ENCODE measurements at regions not wholly inside any gene's neighbourhood (a gene's known extent, or its start where the extent isn't known, plus 50 kb on each side); places are given as distances from the start of the nearest gene placed in this dataset.

- FAIRE-seq (no peak), ATAC-seq (no peak), DNase-seq (ENCODE audit: low spot score) (no peak)
- TF ChIP-seq GATAD1 (CRISPR knock-in tag; IDR thresholded peaks at IDR 0.05) (no peak), ZNF766 (CRISPR knock-in tag; IDR thresholded peaks at IDR 0.05; ENCODE audit: borderline replicate concordance) (no peak), SRSF9 (IDR thresholded peaks at IDR 0.05; ENCODE audit: borderline replicate concordance, insufficient read depth, low read depth, low read length, poor library complexity, severe bottlenecking) (no peak), ZBTB42 (CRISPR knock-in tag; IDR thresholded peaks at IDR 0.05) (no peak), ZNF205 (CRISPR knock-in tag; IDR thresholded peaks at IDR 0.05) (no peak)
- TF ChIP-seq, protein P1, sequence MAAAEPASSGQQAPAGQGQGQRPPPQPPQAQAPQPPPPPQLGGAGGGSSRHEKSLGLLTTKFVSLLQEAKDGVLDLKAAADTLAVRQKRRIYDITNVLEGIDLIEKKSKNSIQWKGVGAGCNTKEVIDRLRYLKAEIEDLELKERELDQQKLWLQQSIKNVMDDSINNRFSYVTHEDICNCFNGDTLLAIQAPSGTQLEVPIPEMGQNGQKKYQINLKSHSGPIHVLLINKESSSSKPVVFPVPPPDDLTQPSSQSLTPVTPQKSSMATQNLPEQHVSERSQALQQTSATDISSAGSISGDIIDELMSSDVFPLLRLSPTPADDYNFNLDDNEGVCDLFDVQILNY (CRISPR knock-in tag; conservative IDR thresholded peaks at IDR 0.05), result no peak
- WGBS (ENCODE audit: low lambda C conversion rate), result 90% methylated on average over 9 of the region's 11 CpGs
- Histone ChIP-seq H4K20me1 (ENCODE audit: insufficient read depth, low read length) (no peaks in the 10 kb centered on the region), H3K79me2 (ENCODE audit: insufficient read depth, low read length) (no peaks in the 10 kb centered on the region), H3K4me1 (ENCODE audit: insufficient read depth, low read length) (no peaks in the 10 kb centered on the region), H3K36me3 (replicated peaks in 1 of 2; ENCODE audit: control insufficient read depth in 1 of 2, insufficient read depth in 2 of 2, low read length in 2 of 2) (no peaks in the 10 kb centered on the region), H3K4me2 (ENCODE audit: low read depth, low read length) (no peak overlapping the region), H2AFZ (ENCODE audit: low read length) (no peak overlapping the region), H3K4me3 (replicated peaks in 1 of 3; ENCODE audit: insufficient read depth in 1 of 3, low read depth in 2 of 3, low read length in 3 of 3) (no peak overlapping the region), H3K27me3 (ENCODE audit: control insufficient read depth in 1 of 2, insufficient read depth in 2 of 2, low read length in 2 of 2) (no peaks in the 10 kb centered on the region), H3K9ac (ENCODE audit: insufficient read depth, low read depth, low read length) (no peak overlapping the region), H3K9me3 (ENCODE audit: low read length) (peaks cover 35% of the 10 kb centered on the region), H3K27ac (ENCODE audit: extremely low read length, insufficient read depth, low read length) (no peak overlapping the region)
- no TSS peak for BruUV-seq (replicated peaks)
- intact Hi-C loops (cut with micrococcal nuclease; ENCODE audit: unreplicated experiment), result no loop called here
- in situ Hi-C loops (cut with HindIII; ENCODE audit: extremely low pct_ligation_motif_present, low pct_unique_long_range_greater_than_20kb), result no loop called here
- ChIA-PET POLR2A (no interaction called here), CTCF (ENCODE audit: low intra/inter-chr PET ratio, low total read pairs) (no interaction called here)
These were observed 902.4 kb downstream of the TBC1D32 start for GRCh38 chr6:120431841-120432240.

- no peaks in the 10 kb centered on the region for H3K36me3 ChIP-seq (replicated peaks in 1 of 2; ENCODE audit: control insufficient read depth in 1 of 2, insufficient read depth in 2 of 2, low read length in 2 of 2)
- intact Hi-C loops (cut with micrococcal nuclease; ENCODE audit: unreplicated experiment) (no loop called here), in situ Hi-C loops (cut with HindIII; ENCODE audit: extremely low pct_ligation_motif_present, low pct_unique_long_range_greater_than_20kb) (no loop called here)
- no peak overlapping the region for H2AFZ ChIP-seq (ENCODE audit: low read length)
- no peak for DNase-seq (ENCODE audit: low spot score)
- H3K27ac ChIP-seq (ENCODE audit: extremely low read length, insufficient read depth, low read length), result no peak overlapping the region
- ChIA-PET CTCF (ENCODE audit: low intra/inter-chr PET ratio, low total read pairs) (no interaction called here), POLR2A (no interaction called here)
- BruUV-seq (replicated peaks), result no TSS peak
- H3K27me3 ChIP-seq (ENCODE audit: control insufficient read depth in 1 of 2, insufficient read depth in 2 of 2, low read length in 2 of 2), result no peaks in the 10 kb centered on the region
- no peak overlapping the region for H3K4me2 ChIP-seq (ENCODE audit: low read depth, low read length)
- TF ChIP-seq AGO2 (optimal IDR thresholded peaks at IDR 0.05; ENCODE audit: low read depth, low read length), result no peak
- TF ChIP-seq, protein P2, sequence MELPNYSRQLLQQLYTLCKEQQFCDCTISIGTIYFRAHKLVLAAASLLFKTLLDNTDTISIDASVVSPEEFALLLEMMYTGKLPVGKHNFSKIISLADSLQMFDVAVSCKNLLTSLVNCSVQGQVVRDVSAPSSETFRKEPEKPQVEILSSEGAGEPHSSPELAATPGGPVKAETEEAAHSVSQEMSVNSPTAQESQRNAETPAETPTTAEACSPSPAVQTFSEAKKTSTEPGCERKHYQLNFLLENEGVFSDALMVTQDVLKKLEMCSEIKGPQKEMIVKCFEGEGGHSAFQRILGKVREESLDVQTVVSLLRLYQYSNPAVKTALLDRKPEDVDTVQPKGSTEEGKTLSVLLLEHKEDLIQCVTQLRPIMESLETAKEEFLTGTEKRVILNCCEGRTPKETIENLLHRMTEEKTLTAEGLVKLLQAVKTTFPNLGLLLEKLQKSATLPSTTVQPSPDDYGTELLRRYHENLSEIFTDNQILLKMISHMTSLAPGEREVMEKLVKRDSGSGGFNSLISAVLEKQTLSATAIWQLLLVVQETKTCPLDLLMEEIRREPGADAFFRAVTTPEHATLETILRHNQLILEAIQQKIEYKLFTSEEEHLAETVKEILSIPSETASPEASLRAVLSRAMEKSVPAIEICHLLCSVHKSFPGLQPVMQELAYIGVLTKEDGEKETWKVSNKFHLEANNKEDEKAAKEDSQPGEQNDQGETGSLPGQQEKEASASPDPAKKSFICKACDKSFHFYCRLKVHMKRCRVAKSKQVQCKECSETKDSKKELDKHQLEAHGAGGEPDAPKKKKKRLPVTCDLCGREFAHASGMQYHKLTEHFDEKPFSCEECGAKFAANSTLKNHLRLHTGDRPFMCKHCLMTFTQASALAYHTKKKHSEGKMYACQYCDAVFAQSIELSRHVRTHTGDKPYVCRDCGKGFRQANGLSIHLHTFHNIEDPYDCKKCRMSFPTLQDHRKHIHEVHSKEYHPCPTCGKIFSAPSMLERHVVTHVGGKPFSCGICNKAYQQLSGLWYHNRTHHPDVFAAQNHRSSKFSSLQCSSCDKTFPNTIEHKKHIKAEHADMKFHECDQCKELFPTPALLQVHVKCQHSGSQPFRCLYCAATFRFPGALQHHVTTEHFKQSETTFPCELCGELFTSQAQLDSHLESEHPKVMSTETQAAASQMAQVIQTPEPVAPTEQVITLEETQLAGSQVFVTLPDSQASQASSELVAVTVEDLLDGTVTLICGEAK (IDR thresholded peaks at IDR 0.05), result peak; percentile 79
- TF ChIP-seq, protein P2 (CRISPR knock-in tag; IDR thresholded peaks at IDR 0.05), result no peak
- no peaks in the 10 kb centered on the region for H3K9me3 ChIP-seq (ENCODE audit: low read length)
- H4K20me1 ChIP-seq (ENCODE audit: insufficient read depth, low read length), result no peaks in the 10 kb centered on the region
- WGBS (ENCODE audit: low lambda C conversion rate), result 11% methylated on average over 3 of the region's 3 CpGs
- FAIRE-seq, result no peak
- no peak overlapping the region for H3K4me3 ChIP-seq (replicated peaks in 1 of 3; ENCODE audit: insufficient read depth in 1 of 3, low read depth in 2 of 3, low read length in 3 of 3)
- H3K9ac ChIP-seq (ENCODE audit: insufficient read depth, low read depth, low read length), result no peak overlapping the region
- no peak for ATAC-seq
- no peaks in the 10 kb centered on the region for H3K4me1 ChIP-seq (ENCODE audit: insufficient read depth, low read length)
- no peaks in the 10 kb centered on the region for H3K79me2 ChIP-seq (ENCODE audit: insufficient read depth, low read length)
These were observed 922.9 kb downstream of the TBC1D32 start for GRCh38 chr6:120411394-120411793.
